ENCODE measurements at regions not wholly inside any gene's neighbourhood (a gene's known extent, or its start where the extent isn't known, plus 50 kb on each side); places are given as distances from the start of the nearest gene placed in this dataset.

DNA sequence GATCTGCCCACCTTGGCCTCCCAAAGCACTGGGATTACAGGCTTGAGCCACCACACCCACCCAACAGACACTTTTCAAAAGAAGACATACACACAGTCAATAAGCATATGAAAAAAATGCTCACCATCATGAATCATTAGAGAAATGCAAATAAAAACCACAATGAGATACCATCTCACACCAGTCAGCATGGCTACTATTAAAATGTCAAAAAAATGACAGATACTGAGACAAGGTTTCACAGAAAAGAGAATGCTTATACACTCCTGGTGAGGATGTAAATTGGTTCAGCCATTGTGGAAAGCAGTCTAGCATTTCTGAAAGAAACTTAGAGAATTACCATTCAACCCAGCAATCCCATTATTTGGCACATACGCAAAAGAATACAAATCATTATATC is 1947.2 kb downstream of the SUCLG1 start:
- no peak for DNase-seq (ENCODE audit: low spot score)

DNA sequence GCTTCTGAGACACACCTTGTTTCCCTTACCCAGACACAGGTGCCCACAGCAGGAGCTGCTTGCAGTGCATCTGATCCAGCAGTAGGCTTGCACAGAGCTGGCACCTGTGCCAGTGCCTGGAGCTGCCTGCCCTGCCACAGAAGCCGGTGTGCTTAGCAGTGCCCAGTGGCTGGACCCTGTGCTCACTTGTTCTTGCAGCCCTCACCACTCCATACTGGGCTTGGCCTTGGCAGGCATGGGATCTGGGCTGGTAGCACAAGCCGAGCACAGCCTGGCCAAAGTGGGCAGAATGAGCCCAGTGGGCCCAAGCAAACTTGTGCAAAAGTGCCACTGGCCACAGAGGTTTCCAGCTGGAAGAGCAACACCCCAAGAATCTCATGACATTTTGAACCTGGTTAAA is 1950.4 kb downstream of the SUCLG1 start:
- DNase-seq (ENCODE audit: low spot score): no peak

- no peak for DNase-seq (ENCODE audit: low spot score)
These were observed 1951.4 kb downstream of the SUCLG1 start for GRCh38 chr2:82507657-82508056.

- no peak for DNase-seq (ENCODE audit: low spot score)
These were observed 1957.9 kb downstream of the SUCLG1 start for GRCh38 chr2:82501217-82501616.

- no peak for DNase-seq (ENCODE audit: low spot score)
These were observed 1960.2 kb downstream of the SUCLG1 start for GRCh38 chr2:82498777-82499443.

DNA sequence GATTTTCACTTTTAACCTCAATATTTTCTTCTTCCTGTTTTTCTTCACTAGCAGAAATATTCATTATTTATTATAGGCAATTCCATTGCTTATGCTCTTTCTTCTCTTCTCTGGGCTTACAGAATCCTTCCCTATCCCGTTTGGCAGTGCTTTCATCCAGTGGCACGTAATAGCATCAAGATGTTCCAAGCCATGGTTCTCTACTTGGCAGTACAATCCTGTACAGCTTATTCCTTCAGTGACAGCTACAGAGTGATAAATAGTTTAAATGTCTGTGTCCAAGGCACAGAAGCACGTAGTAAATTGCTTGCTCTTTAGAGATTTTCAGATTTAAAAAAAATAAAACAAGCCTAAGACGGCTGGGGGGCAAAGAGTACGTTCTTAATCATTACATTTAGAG is 1964.3 kb downstream of the SUCLG1 start:
- DNase-seq (ENCODE audit: low spot score): no peak

DNA sequence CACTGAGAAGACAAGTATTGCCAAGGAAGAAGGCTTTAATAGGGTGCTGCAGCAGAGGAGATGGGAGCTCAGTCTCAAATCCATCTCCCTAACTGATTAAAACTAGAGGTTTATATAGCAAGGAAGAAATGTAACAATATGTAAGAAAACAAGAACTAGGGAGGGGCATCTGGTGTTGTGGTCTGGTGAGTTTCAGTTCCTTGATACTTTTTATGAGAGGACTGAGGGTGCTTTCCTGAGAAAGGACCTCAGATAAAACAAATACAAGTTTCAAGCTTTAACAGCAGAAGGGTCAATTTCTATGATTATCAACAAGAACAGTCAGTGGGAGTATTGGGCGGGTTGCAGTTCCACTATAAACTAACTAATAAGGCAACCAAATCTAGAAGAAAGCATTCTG is 1967.5 kb downstream of the SUCLG1 start:
- DNase-seq (ENCODE audit: low spot score): no peak

DNA sequence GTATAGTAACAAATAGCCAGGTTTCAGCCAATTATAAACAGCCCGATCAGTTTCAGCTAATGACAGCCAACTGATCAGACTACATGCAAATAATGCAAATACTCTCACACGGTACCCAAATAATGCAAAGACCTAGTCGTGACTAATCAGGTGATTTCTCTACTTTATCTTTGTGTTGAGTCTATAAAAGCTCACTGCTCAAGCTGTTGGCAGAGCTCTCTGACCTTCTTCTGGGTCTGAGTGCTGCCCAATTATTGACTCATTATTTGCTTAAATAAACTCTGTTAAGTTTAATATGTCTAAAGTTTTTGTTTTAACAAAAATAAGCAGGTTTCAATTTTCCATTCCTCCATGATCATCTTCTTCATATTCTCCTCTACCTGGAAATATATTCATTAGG is 1971.7 kb downstream of the SUCLG1 start:
- no peak for DNase-seq (ENCODE audit: low spot score)

GRCh38 chr2:82485701-82486100 is 1973.4 kb downstream of the SUCLG1 start:
- no peak for DNase-seq (ENCODE audit: low spot score)

DNA sequence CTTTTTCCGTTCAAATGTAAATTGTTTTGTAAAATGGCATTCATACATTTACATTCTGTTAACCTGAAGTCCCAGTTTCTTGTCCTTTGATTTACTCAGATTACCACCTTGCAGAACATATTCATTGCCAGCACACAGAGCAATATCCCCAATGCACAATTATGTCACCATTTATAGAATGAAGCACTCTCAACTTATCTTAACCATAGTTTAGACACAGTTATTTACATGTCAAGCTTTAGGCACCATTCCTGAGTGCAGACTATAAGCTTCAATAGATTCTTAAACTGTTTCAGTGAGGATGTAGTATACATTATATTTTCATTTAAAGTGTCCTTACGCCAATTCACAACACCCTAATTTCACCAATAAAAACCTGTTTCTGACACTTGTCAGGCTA is 1977.9 kb downstream of the SUCLG1 start:
- DNase-seq (ENCODE audit: low spot score): no peak

- no peak for DNase-seq (ENCODE audit: low spot score)
These were observed 1980.4 kb downstream of the SUCLG1 start for GRCh38 chr2:82478641-82479040.

DNA sequence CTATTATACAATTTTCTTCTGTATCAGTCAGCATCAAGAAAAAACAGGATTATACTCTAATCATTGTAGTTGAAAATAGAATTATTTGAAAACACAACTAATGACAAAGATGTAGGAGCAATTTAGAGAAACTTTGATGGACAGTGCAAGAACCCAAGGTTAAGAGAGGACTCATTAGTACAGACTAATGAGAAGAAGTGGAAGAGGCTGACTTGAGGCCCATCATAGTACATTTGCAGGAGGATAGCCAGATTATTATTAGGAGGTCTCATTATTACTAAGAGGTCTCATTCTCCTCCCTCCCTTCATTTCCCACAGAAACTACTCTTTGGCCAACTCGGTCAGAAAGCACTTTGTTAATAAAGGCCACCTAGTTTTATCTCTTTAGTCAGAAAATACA is 1983.0 kb downstream of the SUCLG1 start:
- no peak for DNase-seq (ENCODE audit: low spot score)

DNA sequence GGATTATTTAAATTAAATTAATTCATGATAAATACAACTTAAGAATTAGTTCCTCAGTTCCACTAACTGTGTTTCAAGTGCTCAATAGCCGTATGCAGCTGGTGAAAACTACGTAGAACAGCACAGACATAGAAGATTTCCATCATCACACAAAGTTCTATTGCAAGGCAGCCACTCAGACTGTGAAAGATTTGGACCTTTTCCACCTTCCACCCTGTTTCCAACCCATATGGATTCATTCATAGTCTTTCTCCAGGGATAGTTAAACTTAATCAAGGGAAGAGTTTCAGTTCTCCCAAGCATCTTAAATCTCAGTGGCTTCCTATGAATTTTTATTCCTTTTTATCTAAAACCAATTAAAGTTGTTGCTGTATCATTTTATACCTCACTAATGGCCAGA is 2030.8 kb downstream of the SUCLG1 start:
- DNase-seq (ENCODE audit: low spot score): no peak

DNA sequence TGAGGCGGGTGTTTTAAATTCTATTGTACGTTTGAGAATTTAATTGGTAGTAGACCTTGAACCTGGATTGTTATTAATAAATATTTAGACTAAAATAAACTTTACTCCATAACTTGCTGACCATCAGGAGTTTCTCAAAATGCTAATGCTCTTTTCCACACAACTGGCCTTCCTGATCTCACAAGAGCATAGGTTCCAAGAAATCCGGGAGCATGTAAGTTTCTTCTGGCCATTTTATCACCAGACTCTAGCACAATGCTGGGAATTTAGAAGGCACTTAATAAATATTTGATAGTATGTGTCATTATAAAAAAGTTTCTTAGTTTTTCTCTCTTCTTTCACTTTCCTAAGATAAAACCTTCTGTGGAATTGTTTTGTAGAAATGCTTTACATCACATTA is 2047.1 kb downstream of the SUCLG1 start:
- DNase-seq (ENCODE audit: low spot score): no peak

DNA sequence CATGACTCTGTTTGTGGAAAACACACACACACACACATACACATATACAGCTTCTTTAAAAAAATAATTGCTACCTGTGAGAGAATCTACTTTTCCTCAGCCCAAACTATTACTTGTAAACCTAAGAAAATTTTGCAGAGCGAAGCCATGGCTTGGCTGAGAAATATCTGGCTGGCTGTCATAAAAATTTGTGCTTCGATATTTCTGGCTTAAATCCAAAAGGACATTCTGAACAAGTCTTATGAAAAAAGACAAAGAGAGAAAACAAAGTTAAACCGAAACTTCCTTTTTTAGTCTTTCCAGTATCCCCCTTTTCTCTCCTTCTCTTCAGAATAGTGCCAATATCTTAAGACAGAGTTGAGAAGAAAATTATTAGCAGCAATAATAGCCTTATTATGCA is 2048.0 kb downstream of the SUCLG1 start:
- no peak for DNase-seq (ENCODE audit: low spot score)

DNA sequence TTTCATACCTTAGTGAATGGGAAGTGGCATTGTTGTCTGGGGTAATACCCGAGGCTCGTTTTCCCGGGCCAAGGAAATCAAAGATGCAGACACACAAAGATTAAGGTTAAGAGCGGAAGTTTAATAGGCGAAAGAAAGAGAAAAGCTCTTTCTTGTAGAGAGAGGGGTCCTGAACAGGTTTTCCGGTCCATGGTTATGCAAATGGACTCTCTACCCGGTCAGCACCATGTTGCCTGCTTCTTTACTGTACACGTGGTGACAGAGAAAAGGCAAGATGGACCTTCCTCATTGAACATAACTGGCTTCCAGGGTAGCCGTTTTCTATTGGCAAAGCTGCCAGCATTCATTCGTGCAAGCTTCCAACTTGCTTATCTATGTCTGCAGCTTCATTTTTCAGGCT is 2063.5 kb downstream of the SUCLG1 start:
- no peak for DNase-seq (ENCODE audit: low spot score)

GRCh38 chr2:82391386-82391785 is 2067.7 kb downstream of the SUCLG1 start:
- no peak for DNase-seq (ENCODE audit: low spot score)

DNA sequence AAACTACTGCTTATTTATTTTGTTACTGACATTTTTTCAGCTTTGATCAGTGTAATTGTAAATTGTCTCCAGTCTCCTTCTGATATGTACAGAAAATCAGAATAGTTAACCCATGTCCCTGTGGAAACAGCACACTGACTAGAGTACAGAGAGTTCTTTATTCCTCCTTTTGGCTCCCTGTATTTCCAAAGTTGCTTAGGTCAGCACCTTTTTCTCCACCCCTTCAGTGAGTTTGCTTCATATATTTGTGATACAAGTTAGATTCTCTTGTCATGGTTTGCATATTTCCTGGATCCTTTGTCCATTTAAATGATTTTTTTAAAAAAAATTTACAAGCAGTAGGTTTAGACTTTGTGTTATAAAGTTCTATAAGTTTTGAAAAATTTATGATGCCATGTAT is 2051.1 kb upstream of the LRRTM1 start:
- DNase-seq (ENCODE audit: low spot score): no peak

GRCh38 chr2:82345910-82346309 is 2041.4 kb upstream of the LRRTM1 start:
- DNase-seq (ENCODE audit: low spot score): no peak

- DNase-seq (ENCODE audit: low spot score): no peak
These were observed 2040.1 kb upstream of the LRRTM1 start for GRCh38 chr2:82344670-82345069.

- no peak for DNase-seq (ENCODE audit: low spot score)
These were observed 2037.8 kb upstream of the LRRTM1 start for GRCh38 chr2:82342356-82342755.

DNA sequence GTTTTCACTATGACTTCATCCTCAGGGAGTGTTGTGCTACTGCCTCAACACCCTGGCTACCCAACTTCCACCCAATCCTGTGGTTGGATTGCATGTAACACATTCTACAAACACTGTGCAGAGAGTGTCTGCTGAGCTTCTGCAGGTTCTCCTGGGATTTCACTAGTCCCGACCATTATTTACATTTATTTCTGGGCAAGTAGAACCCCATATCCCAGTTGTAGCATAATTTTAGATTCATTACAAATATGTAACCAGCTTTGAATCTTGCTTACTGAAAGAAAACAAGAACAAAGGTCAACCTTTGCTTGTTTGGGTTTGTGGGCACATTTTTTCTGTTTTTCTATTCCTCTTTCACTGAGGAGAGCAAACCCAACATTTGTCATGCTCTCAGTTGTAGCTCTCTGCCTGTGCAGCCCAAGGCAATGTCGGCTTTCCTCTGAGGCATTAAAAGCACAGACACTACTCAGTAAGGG is 2036.1 kb upstream of the LRRTM1 start:
- DNase-seq (ENCODE audit: low spot score): no peak

DNA sequence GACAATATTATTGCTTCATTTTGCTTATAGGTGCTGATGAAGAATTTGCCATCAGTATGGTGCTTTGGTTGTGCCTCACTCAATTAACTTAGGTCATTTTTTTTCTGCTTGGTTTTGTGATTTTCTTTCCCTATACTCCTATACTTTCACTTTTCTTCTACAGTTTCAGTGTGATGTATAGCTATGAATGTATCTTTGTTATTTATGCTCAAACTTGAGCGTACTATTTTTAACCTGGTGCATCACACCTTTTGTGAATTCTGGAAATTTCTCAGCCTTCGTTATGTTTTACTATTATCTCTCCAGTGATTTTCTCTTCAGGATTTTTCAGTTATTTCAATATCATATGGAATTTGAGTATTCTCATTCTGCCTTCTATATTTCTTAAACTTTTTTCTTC is 2035.3 kb upstream of the LRRTM1 start:
- DNase-seq (ENCODE audit: low spot score): no peak

DNA sequence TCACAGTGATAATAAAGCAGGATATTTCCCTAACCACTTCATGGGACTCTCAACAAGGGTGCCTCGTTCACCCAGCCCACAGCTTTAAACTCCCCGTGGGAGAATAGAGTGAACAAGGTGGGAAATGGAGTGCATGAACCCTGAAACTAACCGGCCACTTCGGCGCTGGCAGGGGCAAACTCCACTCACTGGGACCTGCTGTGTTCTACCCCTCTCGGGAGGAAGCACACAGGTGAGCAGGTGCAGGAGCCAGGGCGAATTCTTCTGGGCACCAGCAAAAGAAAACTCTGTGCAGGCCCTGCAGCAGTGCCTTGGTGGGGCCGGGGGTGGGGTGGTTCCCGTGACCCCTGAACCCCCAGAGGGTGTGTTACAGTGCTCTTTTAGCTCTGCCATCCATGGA is 2029.1 kb upstream of the LRRTM1 start:
- no peak for DNase-seq (ENCODE audit: low spot score)

Measured in ureter (tissue), 1 donor.